Stomach (tissue), 4 donors: ENCODE measurements at regions not wholly inside any gene's neighbourhood (a gene's known extent, or its start where the extent isn't known, plus 50 kb on each side); places are given as distances from the start of the nearest gene placed in this dataset.

Experiments used
- EP300 ChIP-seq: sonication (generic); formaldehyde crosslinking; IDR thresholded peaks from one replicate; pipeline ENCODE4 v1.6.1; 2017; ENCODE audit warnings: antibody characterized with exemption
- POLR2AphosphoS5 ChIP-seq, 3 donors: sonication (generic); formaldehyde crosslinking; IDR thresholded peaks; one replicate each; pipeline ENCODE4 v1.6.1; 2016; ENCODE audit warnings: antibody characterized with exemption in 3 of 3

DNA sequence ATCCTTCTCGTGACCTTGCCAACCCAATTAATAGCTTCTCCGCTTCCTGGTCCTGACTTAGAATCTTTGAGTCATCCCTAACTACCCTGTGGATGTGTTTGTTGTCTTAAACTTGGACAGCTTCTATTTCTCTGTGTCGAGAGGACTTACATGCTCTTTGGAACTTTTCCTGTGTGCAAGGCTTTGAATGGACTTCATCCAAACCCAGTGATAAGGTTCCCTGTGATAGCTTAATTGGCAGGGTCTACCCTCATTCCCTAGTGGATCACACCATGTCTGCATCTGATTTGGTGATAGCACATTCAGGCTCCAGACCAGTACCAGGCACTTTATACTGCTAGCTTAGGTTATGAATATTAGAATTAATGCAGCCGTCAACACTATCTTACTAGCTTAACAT, 378.2 kb upstream of the KAZN start:
- TF ChIP-seq EP300 (no peak), POLR2AphosphoS5 (IDR thresholded peaks at IDR 0.05) (no peak)
